Peyer's patch (tissue), 4 donors: ENCODE measurements at regions not wholly inside any gene's neighbourhood (a gene's known extent, or its start where the extent isn't known, plus 50 kb on each side); places are given as distances from the start of the nearest gene placed in this dataset.

ENCODE experiments used
- DNase-seq, 3 donors: peaks; one replicate each; pipeline ENCODE4 v3.0.0-alpha.2; 2017 to 2019
- H3K27ac ChIP-seq, 4 donors: fragments of 200-600 bp; sonication (generic); one replicate each; pipeline ENCODE4 v1.5.1; 2016 to 2019
- H3K27me3 ChIP-seq, 2 donors: fragments of 200-600 bp; sonication (generic); one replicate each; pipeline ENCODE4 v1.5.1; 2019
- H3K36me3 ChIP-seq, 3 donors: fragments of 200-600 bp; sonication (generic); one replicate each; pipeline ENCODE4 v1.5.1; 2016 to 2019
- H3K4me1 ChIP-seq, 4 donors: fragments of 200-600 bp; sonication (generic); one replicate each; pipeline ENCODE4 v1.5.1; 2016 to 2019
- H3K4me3 ChIP-seq, 4 donors: fragments of 200-600 bp; sonication (generic); 1 replicate in 3 of 4; 2 replicates in 1 of 4; pipeline ENCODE4 v1.5.1; 2016 to 2019; ENCODE audit warnings: mild to moderate bottlenecking in 1 of 4
- H3K9me3 ChIP-seq, 4 donors: fragments of 200-600 bp; sonication (generic); one replicate each; pipeline ENCODE4 v1.5.1; 2016 to 2019; ENCODE audit warnings: mild to moderate bottlenecking in 1 of 4
- CTCF ChIP-seq, 6 experiments: fragments of 450-650 bp in 4 of 6; fragments of 200-600 bp in 2 of 6; sonication (generic) in 1 of 6; IDR thresholded peaks; one replicate each; pipeline ENCODE4 v1.5.1; 2017 to 2019; ENCODE audit warnings: antibody characterized with exemption in 6 of 6, mild to moderate bottlenecking in 3 of 6, moderate library complexity in 1 of 6
- POLR2A ChIP-seq, 2 donors: fragments of 450-650 bp; IDR thresholded peaks; one replicate each; pipeline ENCODE4 v1.5.1; 2017; ENCODE audit warnings: antibody characterized with exemption in 2 of 2, mild to moderate bottlenecking in 2 of 2, moderate library complexity in 2 of 2

DNA sequence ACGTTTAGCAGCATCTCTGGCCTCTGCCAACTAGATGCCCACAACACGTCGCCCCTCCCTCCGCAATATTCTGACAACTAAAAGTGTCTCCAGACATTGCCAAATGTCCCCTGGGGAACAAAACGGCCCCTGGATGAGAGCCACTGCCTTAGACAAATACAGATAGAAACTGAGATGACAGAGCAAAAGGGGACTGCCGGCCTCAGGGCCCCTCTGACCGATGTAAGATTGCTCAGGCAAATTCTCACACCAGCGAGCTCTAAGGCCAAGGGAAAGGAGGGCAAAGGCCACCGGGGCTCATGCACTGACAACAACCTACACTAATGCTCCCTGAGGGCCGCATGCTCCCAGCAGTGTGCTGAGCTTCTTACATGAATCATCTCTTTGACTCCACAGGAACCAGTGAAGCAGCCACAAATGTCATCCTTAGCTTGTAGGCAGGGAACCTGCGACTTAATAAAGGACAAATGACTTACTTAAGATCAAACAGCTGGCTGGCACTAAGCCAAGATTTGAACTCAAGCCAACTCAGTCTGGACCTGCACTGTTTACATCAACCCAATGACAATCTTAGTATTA lies 228.5 kb downstream of the TTC32 start:
- no peak for DNase-seq
- Histone ChIP-seq H3K27me3 (no peaks in the 10 kb centered on the region), H3K4me1 (no peaks in the 10 kb centered on the region), H3K27ac (no peak overlapping the region), H3K4me3 (no peak overlapping the region), H3K36me3 (no peaks in the 10 kb centered on the region), H3K9me3 (no peaks in the 10 kb centered on the region)
- TF ChIP-seq POLR2A (IDR thresholded peaks at IDR 0.05) (no peak), CTCF (IDR thresholded peaks at IDR 0.05) (no peak)

GRCh38 chr2:19671916-19672315 lies 229.9 kb downstream of the TTC32 start:
- no peak for TF ChIP-seq CTCF (IDR thresholded peaks at IDR 0.05)
- TF ChIP-seq POLR2A (IDR thresholded peaks at IDR 0.05) = no peak
- Histone ChIP-seq H3K27me3 (no peaks in the 10 kb centered on the region), H3K27ac (no peak overlapping the region), H3K36me3 (no peaks in the 10 kb centered on the region), H3K4me1 (no peaks in the 10 kb centered on the region), H3K9me3 (no peaks in the 10 kb centered on the region), H3K4me3 (no peak overlapping the region)
- no peak for DNase-seq

DNA sequence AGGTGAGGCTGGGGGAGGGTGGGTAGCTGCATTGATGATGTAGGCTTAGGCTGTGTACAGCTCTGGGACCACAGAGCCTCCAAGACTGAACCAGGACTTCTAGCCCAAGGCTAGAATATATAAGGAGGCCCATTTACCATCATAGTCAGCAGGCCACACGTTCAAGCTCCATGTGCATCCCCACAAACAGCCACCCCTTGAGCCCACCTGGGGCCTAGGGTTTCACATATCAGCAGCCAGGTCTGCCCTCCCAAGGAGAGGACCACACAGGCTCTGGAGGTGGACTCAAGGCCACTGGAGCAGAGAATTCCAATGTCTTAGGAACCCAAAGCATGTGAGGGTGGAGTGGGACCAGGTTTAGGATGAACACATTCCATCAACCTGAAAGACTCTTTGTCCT lies 230.5 kb downstream of the TTC32 start:
- Histone ChIP-seq H3K4me1 (no peaks in the 10 kb centered on the region), H3K27ac (no peak overlapping the region), H3K27me3 (no peaks in the 10 kb centered on the region), H3K4me3 (no peak overlapping the region), H3K9me3 (no peaks in the 10 kb centered on the region), H3K36me3 (no peaks in the 10 kb centered on the region)
- DNase-seq = no peak
- TF ChIP-seq POLR2A (IDR thresholded peaks at IDR 0.05) = no peak

DNA sequence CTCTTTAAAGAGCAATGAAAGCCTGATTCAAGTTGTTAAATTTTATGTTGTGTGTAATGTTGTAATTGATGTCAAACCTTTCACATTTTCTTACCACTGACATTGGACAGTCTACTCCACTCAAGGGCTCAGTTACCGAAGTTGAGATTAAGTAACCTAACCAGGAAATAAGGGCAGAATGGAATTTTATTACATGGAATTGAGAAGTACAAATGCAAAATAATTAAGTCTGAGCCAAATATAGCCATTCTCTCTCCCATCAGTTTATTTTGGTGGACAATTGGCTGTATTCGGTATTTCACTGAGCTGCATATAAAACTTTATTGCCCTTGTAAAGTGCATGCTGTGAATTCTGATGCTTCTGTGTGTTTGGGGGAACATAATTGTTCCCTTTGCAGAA lies 231.5 kb downstream of the TTC32 start:
- Histone ChIP-seq H3K27ac (no peak overlapping the region), H3K9me3 (no peaks in the 10 kb centered on the region), H3K4me1 (no peaks in the 10 kb centered on the region), H3K4me3 (no peak overlapping the region), H3K36me3 (no peaks in the 10 kb centered on the region), H3K27me3 (no peaks in the 10 kb centered on the region)
- no peak for TF ChIP-seq POLR2A (IDR thresholded peaks at IDR 0.05)
- TF ChIP-seq CTCF (IDR thresholded peaks at IDR 0.05) = no peak
- no peak for DNase-seq

- TF ChIP-seq CTCF (IDR thresholded peaks at IDR 0.05) = no peak
- TF ChIP-seq POLR2A (IDR thresholded peaks at IDR 0.05) = no peak
- Histone ChIP-seq H3K9me3 (no peaks in the 10 kb centered on the region), H3K4me3 (no peak overlapping the region), H3K36me3 (no peaks in the 10 kb centered on the region), H3K4me1 (no peaks in the 10 kb centered on the region), H3K27ac (no peak overlapping the region), H3K27me3 (no peaks in the 10 kb centered on the region)
- no peak for DNase-seq
Observed at GRCh38 chr2:19669559-19669958, 232.2 kb downstream of the TTC32 start.

DNA sequence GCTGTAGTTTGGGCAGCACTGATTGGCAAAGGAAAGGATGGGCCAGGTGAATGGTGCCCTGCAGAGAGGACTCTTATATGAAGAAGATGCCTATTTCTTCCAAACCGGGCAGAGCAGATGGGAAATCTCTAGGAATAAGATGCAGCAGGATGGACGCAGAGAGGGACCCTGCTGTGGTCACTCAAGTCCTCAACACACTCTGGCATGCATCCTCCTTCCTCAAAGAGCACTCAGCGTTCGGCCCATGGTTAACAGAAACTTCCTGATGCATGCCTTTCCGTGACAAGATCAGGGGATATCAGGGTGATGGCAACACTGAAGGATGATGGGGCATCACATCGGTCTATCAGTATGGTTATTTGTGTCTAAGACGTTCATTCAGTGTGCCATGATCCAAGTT lies 232.7 kb downstream of the TTC32 start:
- no peaks in the 10 kb centered on the region for H3K36me3 ChIP-seq
- H3K4me1 ChIP-seq = no peaks in the 10 kb centered on the region
- no peak for DNase-seq
- no peaks in the 10 kb centered on the region for H3K27me3 ChIP-seq
- TF ChIP-seq CTCF (IDR thresholded peaks at IDR 0.05) = no peak
- no peak for TF ChIP-seq POLR2A (IDR thresholded peaks at IDR 0.05)
- H3K4me3 ChIP-seq = no peak overlapping the region
- no peaks in the 10 kb centered on the region for H3K9me3 ChIP-seq
- no peak overlapping the region for H3K27ac ChIP-seq
